A673 (cell line): ENCODE measurements at regions not wholly inside any gene's neighbourhood (a gene's known extent, or its start where the extent isn't known, plus 50 kb on each side); places are given as distances from the start of the nearest gene placed in this dataset.
"Not testable (repeated sequence)": the region's sequence is repeated elsewhere in the genome, so short reads cannot be mapped to it uniquely, and the experiment has no call there.

Experiments
- BruUV-seq: library from RNA; stranded (reverse); fragments of 400-500 nt; replicated peaks from 2 replicates; lab custom pipeline; 2021; lab: Mats Ljungman, UMichigan
- CTCF ChIA-PET: fragments of 300-600 bp; sonication (Branson Sonifier 250); formaldehyde crosslinking; loops from one replicate; lab custom pipeline; 2022; ENCODE audit warnings: antibody characterized with exemption; lab: Charles Lee
- POLR2A ChIA-PET: fragments of 300-600 bp; sonication (Branson Sonifier 250); formaldehyde crosslinking; loops from one replicate; lab custom pipeline; 2022; ENCODE audit warnings: antibody characterized with exemption; ENCODE audit not compliant: low non-redundant PET; lab: Charles Lee
- DNase-seq: peaks from one replicate; pipeline ENCODE4 v3.0.0-alpha.2; 2015; ENCODE audit warnings: low spot score
- H3K27ac ChIP-seq: fragments of 200-600 bp; sonication (generic); 2 replicates; pipeline ENCODE4 v1.5.1; 2016; ENCODE audit warnings: mixed run types, low read depth, mild to moderate bottlenecking, mixed read lengths, antibody characterized with exemption, low read length; ENCODE audit not compliant: poor library complexity, severe bottlenecking
- H3K27me3 ChIP-seq: fragments of 200-600 bp; sonication (generic); replicated peaks from 2 replicates; pipeline ENCODE4 v1.6.1; 2017; ENCODE audit warnings: mixed run types, low read depth, mild to moderate bottlenecking, mixed read lengths, antibody characterized with exemption, low read length; ENCODE audit not compliant: insufficient read depth, poor library complexity
- H3K36me3 ChIP-seq: fragments of 200-600 bp; sonication (generic); 2 replicates; pipeline ENCODE4 v1.6.1; 2016; ENCODE audit warnings: mixed run types, mild to moderate bottlenecking, mixed read lengths, antibody characterized with exemption, low read length; ENCODE audit not compliant: insufficient read depth, poor library complexity, severe bottlenecking
- H3K4me1 ChIP-seq: fragments of 200-600 bp; sonication (generic); 2 replicates; pipeline ENCODE4 v1.6.1; 2017; ENCODE audit warnings: mixed run types, mild to moderate bottlenecking, mixed read lengths, antibody characterized with exemption, low read length; ENCODE audit not compliant: insufficient read depth, poor library complexity, severe bottlenecking
- H3K4me3 ChIP-seq: fragments of 200-600 bp; sonication (generic); 2 replicates; pipeline ENCODE4 v1.5.1; 2016; ENCODE audit warnings: low read depth, mixed run types, mild to moderate bottlenecking, mixed read lengths, low read length; ENCODE audit not compliant: poor library complexity, severe bottlenecking
- H3K9me3 ChIP-seq: fragments of 200-600 bp; sonication (generic); 2 replicates; pipeline ENCODE4 v1.6.1; 2016; ENCODE audit warnings: mixed run types, low read depth, mild to moderate bottlenecking, mixed read lengths, antibody characterized with exemption, low read length; ENCODE audit not compliant: poor library complexity, severe bottlenecking
- EZH2 ChIP-seq: fragments of 200-600 bp; sonication (generic); IDR thresholded peaks from 2 replicates; pipeline ENCODE4 v1.6.1; 2017; ENCODE audit warnings: borderline replicate concordance, low read depth, mild to moderate bottlenecking, mixed read lengths, antibody characterized with exemption, low read length; ENCODE audit not compliant: poor library complexity, severe bottlenecking
- intact Hi-C: fragments of 100-400 bp; cut with micrococcal nuclease; formaldehyde crosslinking; loops from one replicate; pipeline ENCODE4 v1.10.0; 2022; ENCODE audit not compliant: unreplicated experiment
- TF ChIP-seq, protein P1 (sequence below): fragments of 300-800, 200-600 bp; sonication (generic); conservative IDR thresholded peaks from 2 replicates; pipeline ENCODE4 v1.5.1; 2017; ENCODE audit warnings: low read depth, mild to moderate bottlenecking, antibody characterized with exemption, low read length, moderate library complexity, mixed read lengths

DNA sequence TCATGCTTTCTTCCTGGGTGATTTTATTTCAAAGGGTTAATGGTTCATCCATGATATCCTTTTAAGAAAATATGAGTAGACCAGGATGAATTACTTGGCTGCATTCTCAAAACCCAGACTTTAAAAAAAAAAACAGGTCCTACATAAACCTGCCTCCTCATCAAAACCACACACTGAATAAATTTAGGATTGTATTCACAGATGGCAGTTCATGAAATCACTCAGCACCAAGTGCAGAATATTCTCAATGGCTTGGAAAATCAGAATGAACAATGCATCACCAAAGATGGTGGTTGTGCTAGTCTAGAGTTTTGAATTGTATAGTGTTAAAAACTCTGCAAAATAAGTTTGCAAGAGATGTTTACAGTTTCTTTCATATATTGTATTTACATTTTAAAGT, 145.4 kb upstream of the GRAMD2B start:
- CTCF ChIA-PET, result no interaction called here
- Histone ChIP-seq H3K9me3 (no peaks in the 10 kb centered on the region), H3K36me3 (no peaks in the 10 kb centered on the region), H3K27ac (no peak overlapping the region), H3K4me3 (no peak overlapping the region), H3K27me3 (no peaks in the 10 kb centered on the region), H3K4me1 (no peaks in the 10 kb centered on the region)
- BruUV-seq, result no TSS peak
- intact Hi-C loops, result no loop called here
- POLR2A ChIA-PET, result no interaction called here
- no peak for DNase-seq
- TF ChIP-seq, protein P1, sequence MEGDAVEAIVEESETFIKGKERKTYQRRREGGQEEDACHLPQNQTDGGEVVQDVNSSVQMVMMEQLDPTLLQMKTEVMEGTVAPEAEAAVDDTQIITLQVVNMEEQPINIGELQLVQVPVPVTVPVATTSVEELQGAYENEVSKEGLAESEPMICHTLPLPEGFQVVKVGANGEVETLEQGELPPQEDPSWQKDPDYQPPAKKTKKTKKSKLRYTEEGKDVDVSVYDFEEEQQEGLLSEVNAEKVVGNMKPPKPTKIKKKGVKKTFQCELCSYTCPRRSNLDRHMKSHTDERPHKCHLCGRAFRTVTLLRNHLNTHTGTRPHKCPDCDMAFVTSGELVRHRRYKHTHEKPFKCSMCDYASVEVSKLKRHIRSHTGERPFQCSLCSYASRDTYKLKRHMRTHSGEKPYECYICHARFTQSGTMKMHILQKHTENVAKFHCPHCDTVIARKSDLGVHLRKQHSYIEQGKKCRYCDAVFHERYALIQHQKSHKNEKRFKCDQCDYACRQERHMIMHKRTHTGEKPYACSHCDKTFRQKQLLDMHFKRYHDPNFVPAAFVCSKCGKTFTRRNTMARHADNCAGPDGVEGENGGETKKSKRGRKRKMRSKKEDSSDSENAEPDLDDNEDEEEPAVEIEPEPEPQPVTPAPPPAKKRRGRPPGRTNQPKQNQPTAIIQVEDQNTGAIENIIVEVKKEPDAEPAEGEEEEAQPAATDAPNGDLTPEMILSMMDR, result no peak
- no peak for TF ChIP-seq EZH2

DNA sequence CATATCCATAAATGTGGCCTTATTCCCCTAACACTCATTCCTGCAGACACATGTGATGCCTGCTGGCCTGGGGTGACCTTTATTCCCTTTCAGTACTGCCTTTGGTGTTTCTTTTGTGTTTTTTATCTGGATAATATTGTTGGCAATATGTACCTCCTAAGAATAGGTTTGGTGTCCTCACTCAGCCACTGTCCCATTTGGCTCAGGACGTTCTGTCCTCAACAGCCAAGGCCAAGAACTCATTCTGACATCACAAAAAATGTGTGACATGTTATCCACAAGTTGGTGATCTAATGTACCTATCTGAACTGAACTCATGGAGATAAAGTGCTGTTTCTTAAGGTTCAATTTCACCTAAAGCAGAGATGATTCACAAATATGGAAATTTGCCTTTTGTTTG, 142.9 kb upstream of the GRAMD2B start:
- Histone ChIP-seq H3K27ac (no peak overlapping the region), H3K9me3 (no peaks in the 10 kb centered on the region), H3K36me3 (no peaks in the 10 kb centered on the region), H3K4me3 (no peak overlapping the region), H3K27me3 (no peaks in the 10 kb centered on the region), H3K4me1 (no peaks in the 10 kb centered on the region)
- BruUV-seq, result no TSS peak
- intact Hi-C loops, result no loop called here
- no peak for DNase-seq
- ChIA-PET CTCF (no interaction called here), POLR2A (no interaction called here)
- TF ChIP-seq EZH2, result no peak

DNA sequence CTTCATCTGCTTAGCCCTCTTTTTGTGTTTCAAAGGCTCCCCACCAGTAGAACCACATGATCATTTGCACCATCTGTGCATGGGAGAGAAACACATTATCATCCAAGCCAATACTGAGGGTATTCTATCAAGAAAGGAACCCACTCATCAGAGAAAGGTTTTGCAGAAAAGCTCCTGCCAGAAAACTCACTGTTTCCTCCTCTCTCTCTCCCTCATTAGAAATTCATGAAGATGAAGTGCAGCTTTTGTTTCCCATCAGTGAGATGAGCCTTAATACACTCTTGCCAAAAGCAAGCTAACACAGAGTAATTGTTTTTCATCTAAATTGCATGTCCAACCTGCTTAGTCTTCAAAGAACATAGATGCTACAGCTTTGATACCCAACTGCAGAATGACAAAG, 142.4 kb upstream of the GRAMD2B start:
- Histone ChIP-seq H3K27me3 (no peaks in the 10 kb centered on the region), H3K27ac (no peak overlapping the region), H3K4me3 (no peak overlapping the region), H3K4me1 (no peaks in the 10 kb centered on the region), H3K36me3 (no peaks in the 10 kb centered on the region), H3K9me3 (no peaks in the 10 kb centered on the region)
- intact Hi-C loops, result no loop called here
- ChIA-PET CTCF (no interaction called here), POLR2A (no interaction called here)
- TF ChIP-seq, protein P1, result no peak
- no peak for TF ChIP-seq EZH2
- no TSS peak for BruUV-seq
- no peak for DNase-seq

DNA sequence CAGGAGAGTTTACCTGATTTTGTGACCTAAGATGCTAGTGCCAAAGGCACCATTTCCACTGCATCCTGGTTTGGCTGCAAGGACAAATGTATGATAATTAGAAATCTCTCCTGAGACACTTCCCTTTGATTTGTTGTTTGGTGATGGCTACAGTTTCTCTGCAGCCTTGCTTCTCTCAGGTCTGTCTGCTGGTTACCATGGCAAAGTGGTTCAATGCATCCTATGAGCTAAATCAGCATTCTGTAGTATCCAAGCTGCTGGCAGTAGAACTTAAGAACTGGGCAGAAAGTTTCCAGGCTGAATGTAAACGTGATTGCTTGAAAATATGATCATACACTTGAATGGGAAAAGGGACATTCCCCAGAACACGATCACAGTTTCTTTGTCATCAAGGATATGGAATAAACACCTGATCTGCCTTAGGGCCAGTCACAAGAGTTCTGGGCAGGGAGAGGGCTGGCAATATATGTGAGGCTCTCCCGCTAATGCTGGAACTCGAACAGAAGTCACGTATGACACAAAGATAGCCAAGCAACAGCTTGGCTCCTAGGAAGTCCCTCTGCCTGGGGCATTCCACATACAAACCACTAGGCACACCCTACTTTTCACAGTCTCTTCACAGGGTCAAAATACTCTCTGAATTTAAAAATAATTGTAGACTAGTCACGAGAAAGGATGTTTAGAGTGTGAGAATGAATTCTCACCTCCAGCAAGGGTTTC, 138.1 kb upstream of the GRAMD2B start:
- no TSS peak for BruUV-seq
- POLR2A ChIA-PET, result no interaction called here
- H3K4me1 ChIP-seq, result no peaks in the 10 kb centered on the region
- DNase-seq, result no peak
- TF ChIP-seq, protein P1, result no peak
- TF ChIP-seq EZH2, result no peak
- no peaks in the 10 kb centered on the region for H3K27me3 ChIP-seq
- no peak overlapping the region for H3K4me3 ChIP-seq
- H3K36me3 ChIP-seq, result no peaks in the 10 kb centered on the region
- CTCF ChIA-PET, result no interaction called here
- H3K9me3 ChIP-seq, result no peaks in the 10 kb centered on the region
- H3K27ac ChIP-seq, result no peak overlapping the region
- intact Hi-C loops, result no loop called here

DNA sequence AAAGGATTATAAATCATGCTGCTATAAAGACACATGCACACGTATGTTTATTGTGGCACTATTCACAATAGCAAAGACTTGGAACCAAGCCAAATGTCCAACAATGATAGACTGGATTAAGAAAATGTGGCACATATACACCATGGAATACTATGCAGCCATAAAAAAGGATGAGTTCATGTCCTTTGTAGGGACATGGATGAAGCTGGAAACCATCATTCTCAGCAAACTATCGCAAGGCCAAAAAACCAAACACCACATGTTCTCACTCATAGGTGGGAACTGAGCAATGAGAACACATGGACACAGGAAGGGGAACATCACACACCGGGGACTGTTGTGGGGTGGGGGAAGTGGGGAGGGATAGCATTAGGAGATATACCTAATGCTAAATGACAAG, 127.1 kb upstream of the GRAMD2B start:
- H3K9me3 ChIP-seq, H3K4me3 ChIP-seq, DNase-seq, CTCF ChIA-PET, H3K4me1 ChIP-seq, intact Hi-C loops, BruUV-seq, H3K36me3 ChIP-seq, POLR2A ChIA-PET, H3K27ac ChIP-seq: not testable (repeated sequence)
- H3K27me3 ChIP-seq, result peaks cover 13% of the 10 kb centered on the region
